ENCODE measurements at regions not wholly inside any gene's neighbourhood (a gene's known extent, or its start where the extent isn't known, plus 50 kb on each side); places are given as distances from the start of the nearest gene placed in this dataset.
"Not testable (repeated sequence)": the region's sequence is repeated elsewhere in the genome, so short reads cannot be mapped to it uniquely, and the experiment has no call there.

DNA sequence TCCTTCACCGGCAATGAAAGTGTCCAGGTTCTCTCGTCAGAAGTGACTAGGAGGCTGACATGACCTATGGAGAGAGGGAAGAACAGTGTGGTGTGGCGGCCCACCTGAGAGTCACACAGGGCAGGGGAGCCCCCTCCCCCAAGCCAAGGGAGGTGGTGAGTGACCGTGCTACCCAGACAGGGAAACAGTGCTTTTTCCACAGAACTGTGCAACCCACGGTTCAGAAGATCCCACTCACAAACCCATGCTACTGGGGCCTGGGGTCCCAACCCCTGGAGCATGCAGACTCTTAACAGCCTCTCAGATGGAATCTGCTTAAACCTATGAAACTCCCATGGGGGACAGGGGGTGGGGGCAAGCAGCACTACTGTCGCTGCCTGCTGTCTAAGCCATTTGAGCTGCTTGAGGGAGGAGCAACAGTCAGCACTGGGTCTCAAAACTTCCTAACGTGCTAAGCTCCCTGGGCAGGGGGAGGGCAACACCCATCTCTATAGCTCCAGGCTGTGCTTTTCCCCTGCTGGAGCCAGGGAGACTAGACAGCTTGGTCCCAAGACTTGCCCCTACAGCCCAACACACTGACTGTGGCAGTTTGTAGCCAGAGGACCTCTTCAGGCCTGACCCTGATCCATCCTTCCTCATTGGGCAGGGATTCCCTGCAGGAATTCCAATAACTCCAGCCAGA lies 850.4 kb upstream of the AADAT start:
- no peak for DNase-seq

DNA sequence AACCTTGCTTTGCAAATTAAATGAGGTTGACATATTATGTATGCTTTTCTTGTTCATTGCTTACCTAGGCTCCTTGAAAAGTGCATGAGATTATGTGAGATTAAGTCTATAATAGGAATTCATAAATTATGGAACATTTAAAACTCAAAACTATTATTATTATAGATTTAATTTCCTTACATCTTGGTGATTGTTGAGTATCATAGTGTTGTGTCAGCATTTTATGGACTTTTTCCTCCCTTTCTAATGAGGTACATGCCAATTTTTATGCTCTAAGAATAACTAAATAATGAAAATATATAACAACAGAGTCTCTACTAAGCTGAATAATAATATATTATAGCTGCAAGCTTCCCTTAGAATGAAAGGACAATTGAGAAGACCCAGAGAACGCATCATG lies 848.8 kb upstream of the AADAT start:
- DNase-seq, result no peak

DNA sequence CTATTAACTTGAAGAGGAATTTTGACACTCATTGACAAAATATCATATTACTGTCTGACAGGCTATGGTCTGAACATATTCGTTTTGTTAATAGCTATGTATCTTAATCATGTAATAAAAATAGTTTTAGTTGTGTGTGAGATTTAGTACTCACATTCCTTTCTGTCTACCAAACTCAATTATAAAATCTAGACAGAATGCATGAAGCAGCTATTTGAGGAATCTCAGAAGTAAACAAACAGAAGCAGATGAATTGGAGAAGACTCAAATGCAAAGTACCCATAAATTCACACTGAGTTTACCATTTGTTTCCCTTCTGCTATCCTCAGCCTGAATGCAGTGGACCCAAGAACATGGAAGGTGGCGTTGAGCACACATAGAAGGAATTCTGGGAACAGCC lies 841.6 kb upstream of the AADAT start:
- no peak for DNase-seq

DNA sequence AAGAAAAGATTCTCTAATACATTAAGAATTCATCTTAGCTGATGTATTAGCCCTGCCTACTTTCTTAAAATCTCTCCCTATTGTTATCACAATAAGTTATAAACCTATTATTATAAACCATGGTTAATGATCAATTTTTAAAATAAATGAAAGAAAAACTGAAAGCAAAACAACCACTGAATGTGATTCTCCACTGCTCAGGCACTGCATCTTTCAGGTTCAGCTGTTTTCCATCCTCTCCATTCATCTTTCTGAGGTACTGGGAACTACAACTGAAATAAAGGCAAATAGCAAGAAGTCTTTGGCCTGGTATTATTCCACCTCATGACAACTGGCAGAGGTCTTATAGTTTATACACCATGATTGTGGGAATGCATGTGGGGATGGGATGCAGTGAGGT lies 798.9 kb upstream of the AADAT start:
- no peak for DNase-seq

DNA sequence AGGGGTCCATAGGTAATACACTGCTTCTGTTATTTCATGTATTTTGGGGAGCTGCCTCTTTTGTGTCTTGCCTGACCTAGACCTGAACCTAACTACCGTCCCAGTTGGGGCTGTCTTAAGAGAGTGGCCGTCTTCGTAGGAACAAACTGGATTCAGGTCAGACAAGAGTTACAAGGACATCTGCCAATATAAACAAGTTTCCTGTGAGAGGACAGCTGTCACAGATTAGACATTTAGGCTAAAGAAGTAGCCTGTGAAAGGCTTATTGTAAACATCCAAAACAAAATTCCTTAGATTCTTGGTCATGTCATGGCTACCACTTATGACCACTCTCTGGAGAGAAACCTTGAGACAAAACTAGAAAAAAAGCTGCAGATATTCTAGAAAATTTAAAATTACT lies 797.6 kb upstream of the AADAT start:
- no peak for DNase-seq

DNA sequence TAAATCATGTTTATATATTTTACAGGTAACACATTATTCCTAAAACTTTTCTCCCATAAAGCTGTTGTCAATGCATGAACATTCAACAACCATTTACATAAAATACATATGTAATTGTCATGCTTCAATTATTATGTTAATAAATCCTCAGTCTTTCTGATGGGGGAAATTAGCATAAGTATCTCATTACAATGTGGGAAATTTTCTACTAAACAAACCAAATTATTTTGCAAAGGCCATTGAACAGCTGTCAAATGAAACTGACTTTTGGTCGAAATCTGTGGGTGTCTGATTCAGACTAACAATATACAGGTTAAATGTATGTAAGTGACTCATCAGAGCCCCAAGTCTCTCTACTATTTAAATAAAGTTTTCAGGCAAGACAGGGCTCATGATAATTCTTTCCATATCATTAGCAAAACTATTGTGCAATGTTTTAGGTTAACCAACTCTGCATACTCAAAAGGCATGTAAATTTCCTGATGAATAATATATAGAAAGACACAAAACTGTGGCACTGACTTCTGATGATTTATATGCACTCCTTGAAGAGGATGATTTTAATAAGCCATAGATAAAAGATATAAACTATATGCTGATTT lies 795.3 kb upstream of the AADAT start:
- no peak for DNase-seq

DNA sequence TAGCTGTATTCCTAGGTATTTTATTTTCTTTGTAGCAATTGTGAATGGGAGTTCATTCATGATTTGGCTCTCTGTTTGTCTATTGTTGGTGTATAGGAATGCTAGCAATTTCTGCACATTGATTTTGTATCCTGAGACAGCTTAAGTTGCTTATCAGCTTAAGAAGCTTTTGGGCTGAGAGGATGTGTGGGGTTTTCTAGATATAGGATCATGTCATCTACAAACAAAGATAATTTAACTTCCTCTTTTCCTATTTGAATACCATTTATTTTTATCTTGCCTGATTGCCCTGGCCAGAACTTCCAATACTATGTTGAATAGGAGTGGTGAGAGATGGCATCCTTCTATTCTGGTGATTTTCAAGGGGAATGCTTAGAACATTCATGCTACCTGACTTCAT lies 791.9 kb upstream of the AADAT start:
- DNase-seq, result not testable (repeated sequence)

DNA sequence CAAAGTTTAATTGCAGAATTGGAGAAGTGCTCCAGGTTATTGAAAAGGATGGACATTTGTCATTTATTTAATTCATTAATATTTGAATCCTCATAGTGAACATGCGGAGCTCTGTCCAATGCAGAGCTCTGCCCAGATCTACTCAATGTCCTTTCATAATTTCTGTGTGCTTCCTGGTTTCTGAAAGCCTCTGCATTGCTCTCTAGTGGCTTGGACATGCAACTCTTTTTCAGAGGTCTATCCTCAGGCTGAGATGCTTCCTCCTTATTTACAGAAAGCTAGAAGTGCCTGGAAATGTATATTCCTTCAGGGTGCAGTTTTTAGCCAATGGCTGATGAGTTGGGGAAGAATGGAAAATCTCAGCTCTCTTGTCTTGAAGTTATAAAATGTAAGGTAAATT lies 786.1 kb upstream of the AADAT start:
- no peak for DNase-seq

DNA sequence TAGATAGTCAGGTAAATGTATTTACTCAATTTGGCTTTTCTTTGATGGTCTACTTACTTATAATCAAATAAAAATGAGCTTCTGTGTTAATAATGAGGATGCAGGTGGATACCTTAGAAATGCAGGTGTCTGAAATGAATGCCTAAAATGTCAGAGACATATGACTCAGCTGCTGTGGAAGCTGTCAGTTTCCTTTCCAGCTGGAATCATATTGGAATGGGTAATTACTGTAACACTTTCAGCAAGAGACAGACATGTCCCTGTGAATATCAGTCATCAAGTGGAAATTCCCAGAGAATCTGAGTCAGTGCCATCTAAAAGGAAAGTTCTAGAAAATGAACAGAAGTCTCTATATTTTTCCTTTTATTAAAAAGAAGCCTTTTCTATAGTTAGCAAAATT lies 783.0 kb upstream of the AADAT start:
- DNase-seq, result no peak

DNA sequence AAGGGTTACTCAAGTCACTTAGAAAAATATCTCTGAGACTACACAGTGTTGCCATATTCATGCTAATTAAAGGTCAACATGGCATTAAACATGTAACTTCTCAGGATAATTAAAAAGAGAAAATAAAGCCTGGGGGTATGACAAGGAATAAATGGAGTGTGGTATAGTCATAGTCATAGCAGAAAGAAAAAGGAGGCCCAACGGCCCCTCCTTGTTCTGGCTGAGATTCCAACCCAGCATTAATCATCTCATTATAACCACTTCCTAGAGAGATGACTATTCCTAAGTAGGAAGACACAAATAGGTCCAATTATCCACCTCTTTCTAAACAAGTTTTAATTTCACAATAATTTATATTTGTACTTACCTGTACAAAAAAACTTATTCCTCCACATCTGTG lies 778.4 kb upstream of the AADAT start:
- DNase-seq, result no peak

DNA sequence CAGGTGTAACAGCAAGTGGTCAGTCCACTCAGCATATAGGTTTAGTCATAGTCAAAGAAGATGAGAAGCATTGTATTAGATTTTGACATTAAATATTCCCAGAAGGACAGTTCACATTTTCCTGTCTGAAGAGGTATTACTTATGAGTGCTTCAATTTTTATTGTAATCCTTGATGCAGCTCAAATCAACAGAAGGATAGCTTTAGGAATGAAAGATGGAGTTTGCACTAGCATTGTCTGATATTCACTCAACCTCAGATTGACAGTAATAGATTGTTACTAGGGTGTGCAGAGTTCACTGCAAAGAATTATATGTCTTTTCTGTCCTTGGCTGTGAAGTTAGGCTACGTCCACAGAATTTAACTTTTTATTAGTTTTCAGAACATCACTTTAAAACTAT lies 764.3 kb upstream of the AADAT start:
- no peak for DNase-seq

DNA sequence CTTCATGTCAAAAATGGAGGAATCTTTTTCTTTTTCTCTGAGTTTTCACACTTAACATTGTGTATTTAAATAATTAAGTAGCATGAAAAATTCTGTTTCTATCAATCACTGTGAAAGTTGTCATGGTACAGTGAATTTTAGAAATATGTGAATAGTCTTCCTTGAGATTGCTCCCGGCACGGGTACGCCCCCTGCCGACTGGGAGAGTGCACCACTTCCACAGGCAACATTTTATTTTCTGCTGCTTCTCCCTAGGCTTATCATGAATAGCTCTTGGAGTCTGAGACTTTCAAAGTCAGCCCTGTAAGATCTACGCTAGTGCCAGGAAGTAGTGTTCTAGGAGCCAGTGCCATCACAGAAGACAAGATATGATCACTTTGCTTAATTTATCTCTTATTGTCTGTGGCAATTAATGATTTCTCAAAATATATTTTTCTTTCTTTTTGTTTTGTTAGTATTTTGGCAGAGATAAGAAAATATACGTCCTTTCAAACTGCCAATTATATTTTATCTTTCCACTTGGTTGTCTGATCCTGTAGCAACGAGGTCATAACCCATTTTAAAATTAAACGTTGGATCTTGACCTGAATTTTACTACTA lies 763.8 kb upstream of the AADAT start:
- DNase-seq, result no peak

DNA sequence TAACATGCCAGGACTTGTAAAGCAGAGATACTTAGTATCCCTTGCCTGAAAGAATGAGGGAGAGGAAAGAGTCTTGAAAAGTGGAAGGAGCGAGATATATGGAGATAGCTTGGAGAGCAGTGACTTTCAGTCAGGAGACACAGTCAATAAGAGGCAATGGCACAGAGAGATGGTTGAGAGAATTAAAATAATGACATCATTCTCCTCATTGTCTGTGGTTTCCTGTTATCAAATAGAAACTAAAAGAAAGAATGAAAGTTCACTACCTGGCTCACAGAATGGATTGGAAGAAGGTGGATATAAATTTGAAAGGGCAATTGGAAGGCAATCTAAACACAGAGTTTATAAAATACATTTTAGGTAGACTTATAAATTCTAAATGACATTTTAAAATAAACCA lies 760.2 kb upstream of the AADAT start:
- no peak for DNase-seq

DNA sequence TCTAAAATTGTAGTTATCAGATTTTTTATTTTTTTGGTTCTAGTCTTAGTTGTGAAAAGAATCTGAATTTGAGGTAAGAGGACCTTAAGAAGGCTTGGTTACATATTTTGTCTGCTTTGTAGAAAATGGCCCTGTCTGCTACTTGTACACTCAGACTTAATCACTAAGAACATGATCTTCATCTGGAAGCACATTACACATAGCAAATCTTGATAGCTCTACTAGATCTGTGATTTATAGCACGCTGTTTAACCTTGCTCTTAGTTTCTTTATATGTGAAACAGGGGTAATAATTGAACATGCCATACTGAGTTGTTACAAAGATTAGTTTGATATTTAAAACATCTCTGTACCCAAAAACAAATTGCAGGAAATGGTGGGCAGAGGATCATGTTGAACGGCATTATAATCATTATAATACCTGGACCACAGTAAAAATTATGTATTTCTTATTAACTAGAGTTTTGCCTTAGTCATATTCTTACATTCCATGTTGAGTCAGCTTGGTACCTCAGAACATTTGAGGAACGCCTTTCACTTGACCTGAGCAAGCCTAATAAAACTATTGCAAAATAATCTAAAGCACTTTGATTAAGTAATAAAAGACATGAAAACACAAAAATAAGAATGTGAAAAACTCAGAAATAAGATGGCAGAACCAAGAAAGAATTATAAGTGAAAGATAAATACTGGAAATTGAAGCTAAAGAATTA lies 738.0 kb upstream of the AADAT start:
- no peak for DNase-seq

DNA sequence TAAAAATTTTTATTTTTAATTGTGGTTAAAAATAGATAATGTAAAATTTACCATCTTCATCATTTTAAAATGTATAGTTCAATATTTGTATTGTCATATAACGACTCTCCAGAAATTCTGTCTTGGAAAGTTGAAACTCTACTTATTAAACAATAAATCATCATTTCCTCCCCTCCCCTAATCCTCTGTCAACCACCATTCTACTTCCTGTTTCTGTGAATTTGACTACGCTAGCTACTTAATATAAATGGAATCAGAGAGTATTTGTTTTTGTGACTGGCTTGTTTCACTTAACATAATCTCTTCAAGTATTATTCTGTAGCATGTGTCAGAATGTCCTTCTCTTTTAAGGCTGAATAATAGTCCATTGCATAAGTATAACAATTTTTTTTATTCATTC lies 729.0 kb upstream of the AADAT start:
- no peak for DNase-seq

DNA sequence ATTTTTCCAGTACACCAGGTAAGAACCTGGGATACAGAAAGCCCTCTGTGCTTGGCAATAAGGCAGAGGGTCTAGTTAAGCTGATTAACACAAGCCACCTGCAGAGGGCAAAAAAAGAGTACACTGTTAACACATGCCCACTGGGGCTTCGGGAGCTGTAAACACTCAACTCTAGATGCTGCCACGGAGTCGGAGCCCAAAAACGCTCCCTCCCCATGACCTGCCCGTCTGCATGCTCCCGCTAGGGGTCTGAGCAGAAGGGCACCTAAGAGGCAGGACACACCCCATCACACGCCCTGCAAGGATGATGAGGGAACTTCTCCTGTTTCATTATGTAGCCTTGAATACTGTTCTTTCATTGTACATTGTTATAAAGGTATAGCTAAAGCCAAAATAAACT lies 715.6 kb upstream of the AADAT start:
- no peak for DNase-seq

DNA sequence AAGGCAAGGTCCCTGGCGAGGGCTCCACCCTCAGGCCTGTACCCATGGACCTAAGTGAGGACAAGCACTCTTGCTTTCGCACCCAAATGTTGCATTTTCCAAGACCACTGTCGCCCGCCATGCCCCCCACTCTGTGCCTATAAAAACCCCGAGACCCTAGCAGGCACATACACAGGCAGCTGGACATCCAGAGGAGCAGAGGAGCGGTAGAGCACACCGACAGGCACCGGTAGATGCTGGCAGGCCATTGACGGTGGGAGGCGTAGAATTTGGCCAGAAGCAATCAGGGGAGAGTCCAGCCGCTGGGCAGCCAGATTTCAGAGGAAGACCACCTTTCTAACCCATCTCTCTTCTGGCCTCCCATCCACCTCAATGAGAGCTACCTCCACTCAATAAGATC lies 715.2 kb upstream of the AADAT start:
- no peak for DNase-seq

DNA sequence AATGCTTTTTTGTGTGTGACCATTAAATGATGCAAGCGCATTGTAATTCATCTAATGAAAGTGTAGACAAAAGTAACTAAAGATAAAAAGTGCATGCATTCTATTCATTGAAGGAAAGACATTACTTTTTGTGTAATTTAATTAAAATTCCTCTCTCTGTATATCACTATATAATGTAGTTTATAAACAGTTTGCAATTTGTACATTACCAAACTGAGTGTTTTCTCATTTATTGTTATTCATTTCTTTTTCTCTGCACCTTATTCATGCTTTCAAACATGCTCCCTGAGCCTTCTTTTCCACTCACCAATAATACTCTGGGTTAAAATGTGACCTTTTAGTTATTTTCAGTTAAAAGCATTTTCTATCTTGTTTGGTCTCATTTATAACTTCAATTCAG lies 713.7 kb upstream of the AADAT start:
- DNase-seq, result no peak

DNA sequence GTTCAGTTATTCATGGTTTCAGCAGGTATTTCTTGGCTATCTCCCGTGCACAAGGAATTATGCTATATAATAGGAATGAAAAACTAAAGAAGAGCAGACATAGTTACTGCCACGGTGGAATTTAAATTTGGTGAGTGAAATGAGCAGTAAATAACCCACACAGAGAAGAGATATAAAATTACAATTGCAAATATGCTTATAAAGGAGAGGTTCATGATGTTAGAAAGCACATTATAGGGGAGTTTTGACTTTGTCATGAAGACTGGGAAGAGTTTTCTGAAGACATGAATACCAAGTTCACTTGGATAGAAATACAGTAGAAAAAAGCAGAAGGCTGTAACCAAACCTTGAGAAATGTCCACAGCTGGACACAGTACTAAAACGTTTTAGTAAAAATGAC lies 712.0 kb upstream of the AADAT start:
- DNase-seq, result no peak

DNA sequence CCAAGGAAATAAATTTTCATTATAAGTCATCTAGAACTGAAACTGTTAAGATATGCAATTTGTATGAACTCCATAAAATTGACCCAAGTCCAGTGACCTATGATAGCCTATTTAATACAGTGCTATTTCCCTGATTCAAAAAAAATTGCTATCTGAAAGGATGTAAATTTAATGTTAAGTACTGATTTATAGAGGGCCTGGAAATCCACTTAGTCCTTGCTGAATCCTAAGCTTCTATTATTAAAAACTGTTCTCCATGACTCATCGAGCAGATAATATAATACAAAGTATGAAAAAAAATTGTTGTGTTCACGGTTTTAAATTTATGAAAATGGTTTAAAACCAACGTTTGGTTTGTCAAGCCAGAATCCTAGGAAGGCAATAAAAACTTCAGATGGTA lies 704.8 kb upstream of the AADAT start:
- no peak for DNase-seq

DNA sequence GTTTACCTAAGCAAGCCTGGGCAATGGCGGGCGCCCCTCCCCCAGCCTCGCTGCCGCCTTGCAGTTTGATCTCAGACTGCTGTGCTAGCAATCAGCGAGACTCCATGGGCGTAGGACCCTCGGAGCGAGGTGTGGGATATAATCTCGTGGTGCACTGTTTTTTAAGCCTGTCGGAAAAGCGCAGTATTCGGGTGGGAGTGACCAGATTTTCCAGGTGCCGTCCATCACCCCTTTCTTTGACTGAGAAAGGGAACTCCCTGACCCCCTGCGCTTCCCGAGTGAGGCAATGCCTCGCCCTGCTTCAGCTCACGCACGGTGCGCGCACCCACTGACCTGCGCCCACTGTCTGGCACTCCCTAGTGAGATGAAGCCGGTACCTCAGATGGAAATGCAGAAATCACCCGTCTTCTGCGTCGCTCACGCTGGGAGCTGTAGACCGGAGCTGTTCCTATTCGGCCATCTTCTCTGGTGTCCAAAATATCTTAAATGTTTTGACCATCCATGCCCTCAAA lies 698.8 kb upstream of the AADAT start:
- DNase-seq, result not testable (repeated sequence)

DNA sequence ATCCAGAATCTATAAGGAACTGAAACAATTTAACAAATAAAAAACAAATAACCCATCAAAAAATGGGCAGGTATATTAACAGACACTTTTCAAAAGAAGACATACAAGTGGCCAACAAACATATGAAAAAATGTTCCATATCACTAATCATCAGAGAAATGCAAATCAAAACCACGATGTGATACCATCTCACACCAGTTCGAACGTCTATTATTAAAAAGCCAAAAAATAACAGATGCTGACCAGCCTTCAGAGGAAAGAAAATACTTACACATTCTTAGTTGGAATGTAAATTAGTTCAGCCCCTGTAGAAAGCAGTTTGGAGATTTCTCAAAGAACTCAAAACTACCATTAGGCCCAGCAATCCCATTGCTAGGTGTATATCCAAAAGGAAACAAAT lies 687.9 kb upstream of the AADAT start:
- DNase-seq, result no peak

DNA sequence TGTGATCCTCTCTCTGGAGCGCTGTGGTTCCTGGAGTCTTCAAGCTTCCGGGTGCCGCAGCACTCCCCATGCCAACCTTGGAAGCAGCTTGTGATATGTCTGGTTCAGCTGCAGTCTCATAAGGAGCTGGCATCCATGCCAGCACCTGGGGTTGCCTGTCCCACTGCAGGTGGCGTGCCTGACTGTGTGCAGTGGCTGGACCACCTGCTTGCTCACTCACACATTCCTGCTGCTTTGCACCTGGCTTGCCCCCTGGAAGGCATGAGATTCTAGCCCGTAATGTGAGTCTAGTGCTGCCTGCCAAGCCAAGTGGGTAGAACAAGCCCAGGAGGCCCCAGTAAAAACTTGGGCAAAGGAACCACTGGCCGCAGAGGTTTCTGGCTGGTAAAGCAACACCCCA lies 687.2 kb upstream of the AADAT start:
- no peak for DNase-seq

DNA sequence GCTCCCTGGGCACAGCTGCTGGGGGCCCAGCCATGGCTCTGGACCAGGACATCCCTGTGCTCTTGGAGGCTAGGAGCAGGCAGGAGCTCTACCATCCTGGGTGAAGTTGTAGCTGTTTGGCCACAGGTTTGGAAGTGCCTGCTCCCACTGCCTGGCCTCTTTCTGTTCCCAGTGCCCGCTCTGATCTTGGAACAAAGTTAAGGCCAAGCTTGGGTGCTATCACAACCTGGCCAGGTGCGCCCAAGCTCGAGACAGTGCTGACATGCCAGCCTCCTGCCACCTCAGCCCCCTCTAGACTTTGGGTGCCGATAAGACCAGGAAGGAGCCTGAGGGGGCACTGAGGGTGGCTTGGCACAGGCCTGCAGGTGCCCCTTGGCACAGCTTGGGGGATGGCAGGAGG lies 686.1 kb upstream of the AADAT start:
- DNase-seq, result no peak

All from NCI-H1092 (cell line).